ENCODE measurements at regions not wholly inside any gene's neighbourhood (a gene's known extent, or its start where the extent isn't known, plus 50 kb on each side); places are given as distances from the start of the nearest gene placed in this dataset.

GRCh38 chr1:219495737-219496408 is 117.0 kb downstream of the ZC3H11B start:
- no peak overlapping the region for H3K9ac ChIP-seq (ENCODE audit: low read depth, low read length)
- H3K27ac ChIP-seq (ENCODE audit: low read length) = no peak overlapping the region
- no peaks in the 10 kb centered on the region for H3K9me3 ChIP-seq (ENCODE audit: insufficient read depth, low read length, severe bottlenecking)
- no peaks in the 10 kb centered on the region for H3K79me2 ChIP-seq (ENCODE audit: insufficient read depth, low read length)
- DNase-seq (no peak), ATAC-seq (ENCODE audit: insufficient read depth, low read depth) (no peak)
- no peaks in the 10 kb centered on the region for H3K36me3 ChIP-seq (ENCODE audit: insufficient read depth, low read length)
- no peaks in the 10 kb centered on the region for H4K20me1 ChIP-seq (ENCODE audit: insufficient read depth, low read length)
- no peaks in the 10 kb centered on the region for H3K4me1 ChIP-seq (ENCODE audit: insufficient read depth, low read length)
- H3K4me2 ChIP-seq (ENCODE audit: insufficient read depth, low read length) = no peak overlapping the region
- no peaks in the 10 kb centered on the region for H3K27me3 ChIP-seq (ENCODE audit: insufficient read depth, low read length, poor library complexity)
- no peak overlapping the region for H3K4me3 ChIP-seq (ENCODE audit: low read depth in 1 of 2, low read length in 2 of 2)
- TF ChIP-seq EZH2 (IDR thresholded peaks at IDR 0.05; ENCODE audit: borderline replicate concordance, low read depth, low read length, severe bottlenecking) = no peak
- no peak for TF ChIP-seq CTCF (IDR thresholded peaks at IDR 0.05; ENCODE audit: borderline replicate concordance, extremely low read depth, low read length, poor library complexity, severe bottlenecking)
- no peak overlapping the region for H2AFZ ChIP-seq (ENCODE audit: low read depth, low read length)

- DNase-seq = no peak
- H3K79me2 ChIP-seq (ENCODE audit: insufficient read depth, low read length) = no peaks in the 10 kb centered on the region
- no peak overlapping the region for H3K4me3 ChIP-seq (ENCODE audit: low read depth in 1 of 2, low read length in 2 of 2)
- H4K20me1 ChIP-seq (ENCODE audit: insufficient read depth, low read length) = no peaks in the 10 kb centered on the region
- no peaks in the 10 kb centered on the region for H3K4me1 ChIP-seq (ENCODE audit: insufficient read depth, low read length)
- H3K27me3 ChIP-seq (ENCODE audit: insufficient read depth, low read length, poor library complexity) = no peaks in the 10 kb centered on the region
- no peaks in the 10 kb centered on the region for H3K9me3 ChIP-seq (ENCODE audit: insufficient read depth, low read length, severe bottlenecking)
- no peaks in the 10 kb centered on the region for H3K36me3 ChIP-seq (ENCODE audit: insufficient read depth, low read length)
- no peak overlapping the region for H3K27ac ChIP-seq (ENCODE audit: low read length)
- no peak overlapping the region for H3K4me2 ChIP-seq (ENCODE audit: insufficient read depth, low read length)
- no peak overlapping the region for H3K9ac ChIP-seq (ENCODE audit: low read depth, low read length)
- no peak for ATAC-seq (ENCODE audit: insufficient read depth, low read depth)
- no peak for TF ChIP-seq EZH2 (IDR thresholded peaks at IDR 0.05; ENCODE audit: borderline replicate concordance, low read depth, low read length, severe bottlenecking)
- TF ChIP-seq CTCF (IDR thresholded peaks at IDR 0.05; ENCODE audit: borderline replicate concordance, extremely low read depth, low read length, poor library complexity, severe bottlenecking) = no peak
- no peak overlapping the region for H2AFZ ChIP-seq (ENCODE audit: low read depth, low read length)
Observed at GRCh38 chr1:219492717-219493116, 120.2 kb downstream of the ZC3H11B start.

- H3K4me1 ChIP-seq (ENCODE audit: insufficient read depth, low read length) = no peaks in the 10 kb centered on the region
- H3K27me3 ChIP-seq (ENCODE audit: insufficient read depth, low read length, poor library complexity) = no peaks in the 10 kb centered on the region
- ATAC-seq (ENCODE audit: insufficient read depth, low read depth) (no peak), DNase-seq (no peak)
- no peak overlapping the region for H3K27ac ChIP-seq (ENCODE audit: low read length)
- no peaks in the 10 kb centered on the region for H4K20me1 ChIP-seq (ENCODE audit: insufficient read depth, low read length)
- no peaks in the 10 kb centered on the region for H3K9me3 ChIP-seq (ENCODE audit: insufficient read depth, low read length, severe bottlenecking)
- H3K9ac ChIP-seq (ENCODE audit: low read depth, low read length) = no peak overlapping the region
- no peaks in the 10 kb centered on the region for H3K79me2 ChIP-seq (ENCODE audit: insufficient read depth, low read length)
- no peak for TF ChIP-seq EZH2 (IDR thresholded peaks at IDR 0.05; ENCODE audit: borderline replicate concordance, low read depth, low read length, severe bottlenecking)
- TF ChIP-seq CTCF (IDR thresholded peaks at IDR 0.05; ENCODE audit: borderline replicate concordance, extremely low read depth, low read length, poor library complexity, severe bottlenecking) = no peak
- no peak overlapping the region for H2AFZ ChIP-seq (ENCODE audit: low read depth, low read length)
- H3K4me2 ChIP-seq (ENCODE audit: insufficient read depth, low read length) = no peak overlapping the region
- H3K4me3 ChIP-seq (ENCODE audit: low read depth in 1 of 2, low read length in 2 of 2) = no peak overlapping the region
- no peaks in the 10 kb centered on the region for H3K36me3 ChIP-seq (ENCODE audit: insufficient read depth, low read length)
Observed at GRCh38 chr1:219490566-219490965, 122.3 kb downstream of the ZC3H11B start.

Data from DND-41 (cell line).